HG03066 (cell line): ENCODE measurements at regions not wholly inside any gene's neighbourhood (a gene's known extent, or its start where the extent isn't known, plus 50 kb on each side); places are given as distances from the start of the nearest gene placed in this dataset.
"Not testable (repeated sequence)": the region's sequence is repeated elsewhere in the genome, so short reads cannot be mapped to it uniquely, and the experiment has no call there.

Experiments used
- ATAC-seq: cut with Tn5 transposase; IDR thresholded peaks from one replicate; pipeline ENCODE4 v1.9.1; 2021; ENCODE audit warnings: low read depth; ENCODE audit not compliant: unreplicated experiment

GRCh38 chr20:50453533-50454244, 56.5 kb upstream of the PTPN1 start:
- ATAC-seq = no peak

- not testable (repeated sequence) for ATAC-seq
Measured at GRCh38 chr20:50455245-50455644, 54.9 kb upstream of the PTPN1 start.

- ATAC-seq = no peak
Measured at GRCh38 chr20:50455656-50456451, 54.3 kb upstream of the PTPN1 start.

GRCh38 chr20:50456452-50457324, 53.5 kb upstream of the PTPN1 start:
- ATAC-seq = no peak

- ATAC-seq = no peak
Measured at GRCh38 chr20:50459124-50459918, 50.9 kb upstream of the PTPN1 start.

GRCh38 chr20:50460115-50460607, 50.0 kb upstream of the PTPN1 start:
- ATAC-seq = no peak
